ENCODE measurements at regions not wholly inside any gene's neighbourhood (a gene's known extent, or its start where the extent isn't known, plus 50 kb on each side); places are given as distances from the start of the nearest gene placed in this dataset.
A peak's percentile ranks its signal among the peaks of the same experiment; 100 is the strongest.

DNA sequence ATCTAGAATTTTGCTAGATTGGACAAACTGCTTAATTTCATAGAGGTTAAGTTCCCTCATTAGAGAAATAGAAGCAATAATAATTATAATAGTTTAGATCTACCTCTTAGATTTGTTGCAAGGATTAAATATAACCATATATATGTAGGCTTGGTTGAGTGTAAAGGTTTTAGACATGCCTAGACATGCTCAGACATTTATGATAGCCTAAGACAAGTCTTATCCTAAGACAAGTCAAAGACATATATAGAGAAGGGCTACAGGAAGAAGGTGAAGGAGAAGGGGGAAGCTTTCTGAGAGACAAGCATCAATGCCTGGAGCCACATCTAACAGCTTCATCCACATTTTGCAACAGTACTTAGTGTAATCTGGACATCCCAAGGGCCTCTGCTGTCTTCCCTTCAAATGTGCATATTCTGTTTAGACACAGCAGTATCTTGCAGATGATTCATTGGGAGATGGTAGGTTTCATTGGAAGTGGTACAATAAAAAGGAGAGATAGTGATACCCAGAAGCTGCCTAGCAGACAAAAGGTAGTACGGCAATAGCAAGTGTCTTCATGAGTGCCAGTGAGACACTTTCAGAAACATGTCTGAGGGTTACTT, 146.5 kb downstream of the HGF start:
- DNase-seq (no peak), ATAC-seq (no peak)
- ChIA-PET POLR2A (ENCODE audit: unreplicated experiment) (no interaction called here), CTCF (no interaction called here)
- Histone ChIP-seq H3K27me3 (ENCODE audit: low read length) (no peaks in the 10 kb centered on the region), H3K9me2 (replicated peaks; ENCODE audit: low read length) (no peaks in the 10 kb centered on the region), H3K4me2 (ENCODE audit: low read length) (no peak overlapping the region), H3F3A (ENCODE audit: low read length, unreplicated experiment) (no peaks in the 10 kb centered on the region), H3K4me3 (ENCODE audit: low read length) (no peak overlapping the region), H2AFZ (ENCODE audit: low read length) (no peak overlapping the region), H4K20me1 (ENCODE audit: low read length) (no peaks in the 10 kb centered on the region), H3K36me3 (ENCODE audit: low read depth, low read length) (no peaks in the 10 kb centered on the region), H3K4me1 (ENCODE audit: insufficient read depth, low read length) (peaks cover 33% of the 10 kb centered on the region), H3K9ac (ENCODE audit: low read length) (no peak overlapping the region), H3K27ac (ENCODE audit: low read length) (no peak overlapping the region), H3K9me3 (ENCODE audit: low read length) (no peaks in the 10 kb centered on the region), H3K79me2 (ENCODE audit: low read length) (no peaks in the 10 kb centered on the region)
- TF ChIP-seq, protein P1, sequence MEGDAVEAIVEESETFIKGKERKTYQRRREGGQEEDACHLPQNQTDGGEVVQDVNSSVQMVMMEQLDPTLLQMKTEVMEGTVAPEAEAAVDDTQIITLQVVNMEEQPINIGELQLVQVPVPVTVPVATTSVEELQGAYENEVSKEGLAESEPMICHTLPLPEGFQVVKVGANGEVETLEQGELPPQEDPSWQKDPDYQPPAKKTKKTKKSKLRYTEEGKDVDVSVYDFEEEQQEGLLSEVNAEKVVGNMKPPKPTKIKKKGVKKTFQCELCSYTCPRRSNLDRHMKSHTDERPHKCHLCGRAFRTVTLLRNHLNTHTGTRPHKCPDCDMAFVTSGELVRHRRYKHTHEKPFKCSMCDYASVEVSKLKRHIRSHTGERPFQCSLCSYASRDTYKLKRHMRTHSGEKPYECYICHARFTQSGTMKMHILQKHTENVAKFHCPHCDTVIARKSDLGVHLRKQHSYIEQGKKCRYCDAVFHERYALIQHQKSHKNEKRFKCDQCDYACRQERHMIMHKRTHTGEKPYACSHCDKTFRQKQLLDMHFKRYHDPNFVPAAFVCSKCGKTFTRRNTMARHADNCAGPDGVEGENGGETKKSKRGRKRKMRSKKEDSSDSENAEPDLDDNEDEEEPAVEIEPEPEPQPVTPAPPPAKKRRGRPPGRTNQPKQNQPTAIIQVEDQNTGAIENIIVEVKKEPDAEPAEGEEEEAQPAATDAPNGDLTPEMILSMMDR (conservative IDR thresholded peaks at IDR 0.05; ENCODE audit: low read depth, low read length) = no peak
- TF ChIP-seq EZH2 (IDR thresholded peaks at IDR 0.05; ENCODE audit: low read length, unreplicated experiment) = no peak
- TF ChIP-seq EZH2phosphoT487 (IDR thresholded peaks at IDR 0.05; ENCODE audit: borderline replicate concordance, low read length) = no peak
- no TSS peak for BruUV-seq (replicated peaks)
- intact Hi-C loops (cut with micrococcal nuclease) = no loop called here

DNA sequence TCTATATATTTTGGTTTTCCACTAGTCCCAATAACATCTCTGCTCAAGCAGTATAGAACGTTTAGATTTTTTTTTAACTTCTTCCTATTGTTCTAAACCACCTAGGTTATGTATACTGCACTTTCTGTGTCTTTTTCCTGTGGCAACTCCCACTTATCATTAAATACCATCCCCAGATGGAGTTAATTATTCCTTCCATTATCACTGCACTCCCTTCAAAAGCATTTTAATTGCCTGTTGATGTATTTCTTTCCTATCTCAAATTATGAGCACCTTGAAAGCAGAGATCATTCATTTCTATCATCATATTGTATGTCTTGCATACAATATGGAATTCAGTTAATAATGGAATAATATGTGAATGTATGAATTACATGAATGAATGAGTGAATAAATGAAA, 148.0 kb downstream of the HGF start:
- no TSS peak for BruUV-seq (replicated peaks)
- no peaks in the 10 kb centered on the region for H3K27me3 ChIP-seq (ENCODE audit: low read length)
- intact Hi-C loops (cut with micrococcal nuclease) = no loop called here
- H3K9ac ChIP-seq (ENCODE audit: low read length) = no peak overlapping the region
- TF ChIP-seq EZH2 (IDR thresholded peaks at IDR 0.05; ENCODE audit: low read length, unreplicated experiment) = no peak
- no peak for TF ChIP-seq EZH2phosphoT487 (IDR thresholded peaks at IDR 0.05; ENCODE audit: borderline replicate concordance, low read length)
- TF ChIP-seq, protein P1 (conservative IDR thresholded peaks at IDR 0.05; ENCODE audit: low read depth, low read length) = no peak
- H3K4me2 ChIP-seq (ENCODE audit: low read length) = no peak overlapping the region
- H3K4me1 ChIP-seq (ENCODE audit: insufficient read depth, low read length) = peaks cover 34% of the 10 kb centered on the region
- CTCF ChIA-PET = no interaction called here
- POLR2A ChIA-PET (ENCODE audit: unreplicated experiment) = no interaction called here
- H3K27ac ChIP-seq (ENCODE audit: low read length) = no peak overlapping the region
- H3K36me3 ChIP-seq (ENCODE audit: low read depth, low read length) = no peaks in the 10 kb centered on the region
- H3K79me2 ChIP-seq (ENCODE audit: low read length) = no peaks in the 10 kb centered on the region
- no peaks in the 10 kb centered on the region for H3K9me2 ChIP-seq (replicated peaks; ENCODE audit: low read length)
- ATAC-seq (no peak), DNase-seq (no peak)
- no peak overlapping the region for H2AFZ ChIP-seq (ENCODE audit: low read length)
- no peaks in the 10 kb centered on the region for H3F3A ChIP-seq (ENCODE audit: low read length, unreplicated experiment)
- H3K9me3 ChIP-seq (ENCODE audit: low read length) = no peaks in the 10 kb centered on the region
- no peak overlapping the region for H3K4me3 ChIP-seq (ENCODE audit: low read length)
- H4K20me1 ChIP-seq (ENCODE audit: low read length) = no peaks in the 10 kb centered on the region

DNA sequence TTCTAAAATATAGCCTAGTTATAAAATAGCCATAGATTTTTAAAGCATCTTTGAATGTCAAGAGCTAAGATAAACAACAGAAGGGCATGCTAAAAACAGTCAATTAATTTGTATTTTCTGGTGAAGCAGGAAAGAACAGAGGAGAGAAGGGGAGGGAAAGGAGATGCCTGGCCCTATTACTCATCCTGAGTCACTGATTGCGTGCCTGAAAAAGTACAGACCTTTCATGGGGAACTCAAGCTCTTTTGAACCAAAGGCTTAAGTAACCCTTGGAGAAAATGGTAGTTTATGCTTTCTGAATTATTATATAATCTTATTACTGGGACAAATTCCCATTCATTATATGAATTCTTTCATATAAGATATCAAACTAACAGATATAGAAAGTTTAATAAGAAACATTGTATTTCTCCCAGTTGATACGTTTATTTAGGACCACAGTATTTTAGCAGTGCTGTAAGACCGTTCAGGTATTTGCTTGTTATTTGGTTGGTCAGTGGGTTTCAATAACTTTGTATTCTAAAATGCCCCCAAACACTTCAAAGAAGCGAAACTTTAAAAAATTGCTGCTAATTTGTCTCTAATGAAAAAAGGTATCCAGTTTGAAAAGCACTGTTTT, 151.3 kb downstream of the HGF start:
- Histone ChIP-seq H3K4me3 (ENCODE audit: low read length) (no peak overlapping the region), H3K36me3 (ENCODE audit: low read depth, low read length) (no peaks in the 10 kb centered on the region), H3K4me2 (ENCODE audit: low read length) (peak overlapping the region; percentile 49), H2AFZ (ENCODE audit: low read length) (no peak overlapping the region), H3K4me1 (ENCODE audit: insufficient read depth, low read length) (peaks cover 38% of the 10 kb centered on the region), H3F3A (ENCODE audit: low read length, unreplicated experiment) (no peaks in the 10 kb centered on the region), H3K9me2 (replicated peaks; ENCODE audit: low read length) (no peaks in the 10 kb centered on the region), H3K27me3 (ENCODE audit: low read length) (no peaks in the 10 kb centered on the region), H3K27ac (ENCODE audit: low read length) (peak overlapping the region; percentile 94), H3K9me3 (ENCODE audit: low read length) (no peaks in the 10 kb centered on the region), H4K20me1 (ENCODE audit: low read length) (no peaks in the 10 kb centered on the region), H3K79me2 (ENCODE audit: low read length) (no peaks in the 10 kb centered on the region), H3K9ac (ENCODE audit: low read length) (peak overlapping the region; percentile 79)
- no TSS peak for BruUV-seq (replicated peaks)
- ATAC-seq = peak; percentile 86
- intact Hi-C loops (cut with micrococcal nuclease) = loop anchor here (1.0 to 5.0 kb wide), 4 partner anchors 20 to 399 kb away; no protein-coding TSS in a partner anchor
- TF ChIP-seq, protein P1 (conservative IDR thresholded peaks at IDR 0.05; ENCODE audit: low read depth, low read length) = no peak
- TF ChIP-seq EZH2phosphoT487 (IDR thresholded peaks at IDR 0.05; ENCODE audit: borderline replicate concordance, low read length) = no peak
- ChIA-PET POLR2A (ENCODE audit: unreplicated experiment) (interaction anchor here (0.6 kb wide), 2 partner anchors 33 to 759 kb away, joined by 3 to 5 read pairs; no protein-coding TSS in a partner anchor), CTCF (no interaction called here)
- DNase-seq = peak; percentile 90
